ENCODE measurements at regions not wholly inside any gene's neighbourhood (a gene's known extent, or its start where the extent isn't known, plus 50 kb on each side); places are given as distances from the start of the nearest gene placed in this dataset.

DNA sequence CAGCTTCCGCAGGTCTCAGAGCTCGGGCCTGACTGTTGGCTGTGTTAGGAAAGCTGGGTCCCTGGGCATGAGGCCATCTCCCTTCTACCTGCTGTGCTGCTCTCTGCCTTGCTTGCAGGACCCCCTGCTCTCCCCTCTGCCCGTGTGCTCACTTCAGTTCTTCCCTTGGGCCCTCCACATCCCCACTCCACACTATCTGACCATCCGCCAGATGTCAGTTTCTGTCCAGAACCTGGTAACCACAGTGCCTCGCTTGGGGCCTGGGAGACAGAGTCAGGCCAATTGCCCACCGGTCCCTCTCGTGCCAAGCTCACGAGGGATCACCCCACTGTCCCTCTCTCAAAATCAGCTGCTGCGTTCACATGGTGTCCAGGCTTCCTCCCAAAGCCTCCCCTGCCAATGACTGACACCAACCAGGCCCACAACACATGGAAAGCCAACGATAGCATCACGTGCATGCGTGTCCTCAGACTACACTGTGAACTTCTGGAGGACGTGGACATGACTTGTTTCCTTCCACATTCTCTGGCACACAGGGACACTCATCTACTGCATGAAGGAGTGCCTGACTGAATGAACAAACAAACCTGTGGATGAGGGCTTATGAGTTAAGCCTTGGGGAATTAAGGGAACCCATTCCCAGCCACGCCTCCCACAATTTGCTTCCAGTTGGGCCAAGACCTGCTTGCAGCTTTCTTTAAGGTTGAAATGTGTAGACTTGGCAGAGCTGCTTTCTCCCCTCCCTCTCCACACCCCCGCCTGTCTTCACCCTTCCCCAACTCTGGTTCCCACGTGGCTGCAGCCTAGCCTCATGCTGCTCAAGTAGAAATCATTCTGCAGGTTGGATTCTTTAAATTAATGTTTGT, 72.5 kb upstream of the ZNF423 start:
- DNase-seq (ENCODE audit: low read depth in 1 of 2, low spot score in 2 of 2), result no peak
- Histone ChIP-seq H3K27ac (no peak overlapping the region), H3K27me3 (replicated peaks) (0 out of 2 replicates have a peak, but pooled peaks cover 2% of the 10 kb centered on the region), H3K4me1 (replicated peaks) (peaks cover 16% of the 10 kb centered on the region), H3K4me3 (no peak overlapping the region), H3K9me3 (replicated peaks) (no peaks in the 10 kb centered on the region; the same call in 1 of the 2 replicates), H3K36me3 (no peaks in the 10 kb centered on the region)

DNA sequence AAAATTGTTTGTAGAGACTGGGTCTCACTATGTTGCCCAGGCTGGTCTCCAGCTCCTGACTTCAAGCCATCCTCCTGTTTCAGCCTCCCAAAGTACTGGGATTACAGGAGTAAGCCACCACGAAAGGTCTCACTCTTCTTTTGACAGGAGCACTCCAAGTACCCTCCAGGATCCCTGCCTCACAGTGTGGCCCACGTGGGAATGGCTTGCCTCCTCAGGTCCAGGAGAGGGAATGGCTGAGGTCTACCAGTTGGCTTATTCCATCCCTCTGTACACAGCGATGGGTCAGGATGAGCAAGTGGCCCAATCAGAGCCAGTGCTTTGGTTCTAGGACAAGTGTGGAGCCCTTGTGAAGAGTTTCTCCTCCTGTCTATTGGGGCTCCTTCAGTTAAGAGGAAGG, 73.7 kb upstream of the ZNF423 start:
- Histone ChIP-seq H3K27ac (no peak overlapping the region), H3K36me3 (no peaks in the 10 kb centered on the region), H3K27me3 (replicated peaks) (0 out of 2 replicates have a peak, but pooled peaks cover 2% of the 10 kb centered on the region), H3K4me1 (replicated peaks) (peaks cover 16% of the 10 kb centered on the region), H3K4me3 (no peak overlapping the region), H3K9me3 (replicated peaks) (no peaks in the 10 kb centered on the region)
- no peak for DNase-seq (ENCODE audit: low read depth in 1 of 2, low spot score in 2 of 2)

DNA sequence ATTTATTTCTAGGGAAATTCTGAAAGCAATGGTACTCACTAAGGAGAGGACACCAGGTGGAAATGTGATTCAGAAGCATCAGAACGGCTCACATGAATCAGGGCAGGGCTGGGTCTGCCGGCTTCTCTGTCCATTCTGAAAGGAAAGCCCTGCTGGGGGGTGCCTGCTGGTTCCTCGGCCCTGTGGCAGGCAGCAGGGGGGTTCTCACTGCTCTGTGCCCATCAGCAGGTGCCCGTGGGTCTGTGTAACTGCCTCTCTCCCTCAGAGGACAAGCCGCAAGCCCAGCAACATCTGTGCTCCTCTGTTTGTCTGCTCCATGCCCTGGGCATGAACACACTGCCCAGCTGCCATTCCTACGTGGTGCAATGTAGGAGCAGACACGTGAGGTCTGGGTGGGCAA, 74.9 kb upstream of the ZNF423 start:
- H3K27ac ChIP-seq, result no peak overlapping the region
- H3K9me3 ChIP-seq (replicated peaks), result no peaks in the 10 kb centered on the region
- H3K4me1 ChIP-seq (replicated peaks), result peaks cover 16% of the 10 kb centered on the region
- no peaks in the 10 kb centered on the region for H3K36me3 ChIP-seq
- H3K4me3 ChIP-seq, result no peak overlapping the region
- H3K27me3 ChIP-seq (replicated peaks), result no peaks in the 10 kb centered on the region
- DNase-seq (ENCODE audit: low read depth in 1 of 2, low spot score in 2 of 2), result no peak

DNA sequence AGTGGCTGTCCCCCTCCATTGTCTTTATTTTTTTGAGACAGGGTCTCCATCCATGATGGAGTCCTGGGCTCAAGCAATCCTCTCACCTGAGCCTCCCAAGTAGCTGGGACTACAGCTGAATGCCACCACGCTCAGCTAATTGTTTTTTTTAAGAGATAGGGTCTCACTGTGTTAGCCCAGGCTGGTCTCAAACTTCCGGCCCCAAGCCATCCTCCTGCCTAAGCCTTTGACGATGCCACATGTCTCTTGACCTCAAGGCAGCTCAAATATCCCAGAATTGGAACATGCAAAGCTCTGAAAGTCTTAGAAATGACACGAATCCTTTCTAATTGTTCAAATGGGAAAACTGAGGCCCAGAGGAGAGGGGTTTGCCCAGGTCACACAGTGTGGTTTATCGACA, 75.4 kb upstream of the ZNF423 start:
- Histone ChIP-seq H3K27ac (no peak overlapping the region), H3K27me3 (replicated peaks) (no peaks in the 10 kb centered on the region), H3K4me1 (replicated peaks) (peaks cover 16% of the 10 kb centered on the region), H3K9me3 (replicated peaks) (no peaks in the 10 kb centered on the region), H3K4me3 (no peak overlapping the region), H3K36me3 (no peaks in the 10 kb centered on the region)
- DNase-seq (ENCODE audit: low read depth in 1 of 2, low spot score in 2 of 2), result no peak

DNA sequence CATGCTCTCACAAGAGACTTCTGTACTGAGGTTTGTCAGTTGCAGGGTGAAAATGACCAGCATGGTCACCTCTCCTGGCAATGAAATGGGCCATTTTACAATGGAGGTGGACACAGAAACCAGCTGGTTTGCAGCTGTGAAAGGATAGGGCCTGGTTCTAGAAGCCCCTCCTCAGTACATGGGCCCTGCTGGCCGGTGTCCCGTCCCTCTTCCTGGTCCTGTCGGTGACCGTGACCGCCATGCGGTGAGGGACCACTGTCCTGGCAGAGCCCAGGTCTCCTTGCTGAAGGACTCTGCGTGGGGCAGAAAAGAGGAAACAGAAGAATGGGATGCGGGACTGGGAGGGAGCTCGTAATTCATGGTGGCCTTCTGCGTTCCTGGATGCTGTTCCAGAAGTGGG, 76.0 kb upstream of the ZNF423 start:
- DNase-seq (ENCODE audit: low read depth in 1 of 2, low spot score in 2 of 2), result no peak
- no peak overlapping the region for H3K4me3 ChIP-seq
- no peaks in the 10 kb centered on the region for H3K36me3 ChIP-seq
- peaks cover 16% of the 10 kb centered on the region for H3K4me1 ChIP-seq (replicated peaks)
- H3K27me3 ChIP-seq (replicated peaks), result no peaks in the 10 kb centered on the region
- H3K9me3 ChIP-seq (replicated peaks), result no peaks in the 10 kb centered on the region
- no peak overlapping the region for H3K27ac ChIP-seq

DNA sequence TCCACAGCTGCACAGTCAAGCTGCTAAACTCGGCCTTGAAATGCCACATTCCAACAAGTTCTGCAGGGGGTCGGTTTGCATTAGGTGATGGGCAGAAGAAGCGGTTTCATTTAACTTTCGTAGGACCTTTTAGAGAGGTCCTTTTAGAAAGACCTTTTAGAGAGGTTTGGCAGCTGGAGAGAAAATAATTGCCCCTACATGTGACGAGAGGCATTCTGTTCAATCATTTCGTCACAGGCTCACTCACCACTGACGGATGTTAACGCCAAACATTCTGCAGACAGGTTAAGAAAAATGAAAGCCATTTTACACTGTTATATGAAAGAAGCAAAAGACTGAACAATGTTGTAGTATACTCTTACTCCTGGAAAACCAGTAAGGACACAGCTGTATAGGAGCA, 76.5 kb upstream of the ZNF423 start:
- H3K27ac ChIP-seq, result peak overlapping the region; percentile 19; the same call in 1 of the 2 replicates
- H3K4me1 ChIP-seq (replicated peaks), result peaks cover 16% of the 10 kb centered on the region
- no peaks in the 10 kb centered on the region for H3K36me3 ChIP-seq
- no peak overlapping the region for H3K4me3 ChIP-seq
- no peaks in the 10 kb centered on the region for H3K9me3 ChIP-seq (replicated peaks)
- no peaks in the 10 kb centered on the region for H3K27me3 ChIP-seq (replicated peaks)
- no peak for DNase-seq (ENCODE audit: low read depth in 1 of 2, low spot score in 2 of 2)

DNA sequence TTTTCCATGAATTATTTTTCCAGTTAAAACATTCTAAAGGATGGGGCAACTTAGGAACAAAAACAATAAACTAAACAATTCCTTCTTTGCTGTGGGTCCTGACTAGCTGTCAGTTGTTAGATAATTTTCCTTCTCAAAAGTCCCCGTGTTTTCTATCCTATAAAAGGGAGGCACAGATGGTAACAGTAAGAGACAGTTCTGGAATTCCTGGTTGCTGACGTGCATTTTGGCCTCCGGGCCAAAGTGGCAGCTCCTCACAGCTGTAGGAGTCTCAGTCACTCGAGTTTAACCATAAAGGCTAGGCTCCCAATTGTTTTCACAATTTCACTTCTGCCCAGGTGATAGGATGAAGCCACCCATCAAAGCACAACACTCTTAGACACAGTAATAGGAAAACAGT, 77.0 kb upstream of the ZNF423 start:
- no peak overlapping the region for H3K4me3 ChIP-seq
- H3K4me1 ChIP-seq (replicated peaks), result peaks cover 16% of the 10 kb centered on the region
- DNase-seq (ENCODE audit: low read depth in 1 of 2, low spot score in 2 of 2), result peak in 1 of 2 experiments; percentile 60
- H3K9me3 ChIP-seq (replicated peaks), result no peaks in the 10 kb centered on the region
- H3K27me3 ChIP-seq (replicated peaks), result no peaks in the 10 kb centered on the region
- H3K27ac ChIP-seq, result peak overlapping the region; percentile 19; the same call in 1 of the 2 replicates
- no peaks in the 10 kb centered on the region for H3K36me3 ChIP-seq

DNA sequence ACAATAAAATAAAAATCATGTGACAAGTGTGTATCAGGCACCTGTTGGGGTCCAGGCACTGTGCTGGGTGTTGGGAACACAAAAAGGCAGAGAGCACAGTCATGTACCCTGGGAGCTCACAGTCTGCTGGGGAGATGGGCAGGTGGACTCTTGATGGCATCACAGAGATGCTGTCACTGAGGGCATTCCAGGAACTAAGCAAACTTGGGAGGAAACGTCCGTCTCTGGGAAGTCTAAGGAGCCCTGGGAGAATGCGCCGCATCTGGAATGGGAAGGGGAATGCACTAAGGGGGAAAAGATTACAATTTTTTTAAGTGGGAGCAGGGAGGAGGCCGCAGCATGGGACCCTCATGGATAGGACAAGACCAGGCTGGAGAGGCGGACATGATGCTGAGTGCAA, 80.9 kb upstream of the ZNF423 start:
- H3K4me1 ChIP-seq (replicated peaks), result peaks cover 15% of the 10 kb centered on the region
- no peaks in the 10 kb centered on the region for H3K9me3 ChIP-seq (replicated peaks)
- no peaks in the 10 kb centered on the region for H3K27me3 ChIP-seq (replicated peaks)
- no peak overlapping the region for H3K27ac ChIP-seq
- H3K36me3 ChIP-seq, result no peaks in the 10 kb centered on the region
- DNase-seq (ENCODE audit: low read depth in 1 of 2, low spot score in 2 of 2), result no peak
- H3K4me3 ChIP-seq, result no peak overlapping the region

DNA sequence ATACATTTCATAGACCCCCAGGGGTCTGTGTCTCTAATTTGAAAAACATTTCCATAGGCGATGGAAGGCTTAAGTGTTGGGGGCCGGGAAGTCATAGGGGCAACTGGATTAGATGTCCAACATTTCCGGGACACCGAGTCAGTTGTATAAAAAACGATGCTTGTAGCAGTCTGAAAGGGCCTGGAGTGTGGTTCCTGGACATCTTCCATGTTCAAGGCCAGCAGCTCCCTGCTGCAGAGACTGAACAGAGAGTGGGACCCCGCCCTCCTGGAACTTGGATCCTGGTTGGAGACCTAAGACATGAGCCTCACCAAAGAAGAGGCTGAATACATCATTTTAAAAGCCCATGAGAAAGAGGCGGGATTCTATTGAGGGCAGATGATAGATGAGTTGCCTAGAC, 82.0 kb upstream of the ZNF423 start:
- no peak overlapping the region for H3K27ac ChIP-seq
- no peaks in the 10 kb centered on the region for H3K36me3 ChIP-seq
- H3K9me3 ChIP-seq (replicated peaks), result no peaks in the 10 kb centered on the region
- no peak for DNase-seq (ENCODE audit: low read depth in 1 of 2, low spot score in 2 of 2)
- no peaks in the 10 kb centered on the region for H3K27me3 ChIP-seq (replicated peaks)
- H3K4me3 ChIP-seq, result no peak overlapping the region
- peaks cover 4% of the 10 kb centered on the region for H3K4me1 ChIP-seq (replicated peaks)

DNA sequence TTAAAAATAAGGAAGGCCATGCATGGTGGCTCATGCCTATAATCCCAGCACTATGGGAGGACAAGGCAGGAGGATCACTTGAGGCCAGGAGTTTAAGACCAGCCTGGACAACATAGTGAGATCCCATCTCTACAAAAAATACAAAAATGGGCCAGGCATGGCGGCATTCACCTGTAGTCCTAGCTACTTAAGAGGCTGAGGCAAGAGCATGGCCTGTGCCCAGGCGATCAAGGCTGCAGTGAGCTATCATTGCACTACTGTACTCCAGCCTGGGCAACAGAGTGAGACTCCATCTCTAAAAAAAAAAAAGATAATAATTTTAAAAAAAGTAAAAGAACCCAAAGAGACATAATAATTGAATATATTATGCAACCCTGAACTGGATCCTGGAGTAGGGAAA, 83.6 kb upstream of the ZNF423 start:
- H3K27ac ChIP-seq, result no peak overlapping the region
- no peaks in the 10 kb centered on the region for H3K36me3 ChIP-seq
- no peak overlapping the region for H3K4me3 ChIP-seq
- H3K27me3 ChIP-seq (replicated peaks), result no peaks in the 10 kb centered on the region
- DNase-seq (ENCODE audit: low read depth in 1 of 2, low spot score in 2 of 2), result no peak
- no peaks in the 10 kb centered on the region for H3K9me3 ChIP-seq (replicated peaks)
- no peaks in the 10 kb centered on the region for H3K4me1 ChIP-seq (replicated peaks)

DNA sequence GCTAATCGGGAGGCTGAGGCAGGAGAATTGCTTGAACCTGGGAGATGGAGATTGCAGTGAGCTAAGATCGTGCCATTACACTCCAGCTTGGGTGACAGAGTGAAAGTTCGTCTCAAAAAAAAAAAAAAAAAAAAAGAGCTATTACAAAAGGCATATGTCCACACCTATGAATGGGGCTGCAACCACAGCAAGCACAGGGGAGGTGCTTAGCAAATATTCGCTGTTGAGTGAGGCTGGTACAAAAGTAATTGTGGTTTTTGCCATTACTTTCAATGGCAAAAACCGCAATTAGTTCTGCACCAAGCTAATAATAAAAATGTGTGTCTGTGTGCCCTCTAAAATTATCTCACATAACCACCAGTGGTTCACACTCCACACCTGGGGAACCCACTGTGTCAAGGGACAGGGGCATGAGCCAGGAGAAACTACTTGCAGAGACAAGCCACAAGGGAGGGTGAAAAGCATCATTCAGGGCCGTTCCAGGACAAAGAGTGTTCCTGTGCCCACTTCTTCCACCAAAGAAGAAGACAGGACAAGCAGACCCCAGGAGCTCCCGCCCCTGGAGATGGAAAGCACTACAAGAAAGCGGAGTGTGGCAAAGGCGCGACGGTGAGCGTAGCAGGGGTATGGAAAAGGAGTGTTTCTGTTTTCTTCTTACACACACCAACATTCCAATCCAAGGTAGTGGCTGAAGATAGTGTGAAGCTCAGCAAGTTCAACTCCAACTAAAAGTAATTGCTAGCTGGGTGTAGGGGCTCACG, 84.4 kb upstream of the CNEP1R1 start:
- Histone ChIP-seq H3K4me1 (replicated peaks) (no peaks in the 10 kb centered on the region), H3K27me3 (replicated peaks) (no peaks in the 10 kb centered on the region), H3K27ac (no peak overlapping the region), H3K9me3 (replicated peaks) (no peaks in the 10 kb centered on the region), H3K36me3 (no peaks in the 10 kb centered on the region), H3K4me3 (no peak overlapping the region)
- no peak for DNase-seq (ENCODE audit: low read depth in 1 of 2, low spot score in 2 of 2)

DNA sequence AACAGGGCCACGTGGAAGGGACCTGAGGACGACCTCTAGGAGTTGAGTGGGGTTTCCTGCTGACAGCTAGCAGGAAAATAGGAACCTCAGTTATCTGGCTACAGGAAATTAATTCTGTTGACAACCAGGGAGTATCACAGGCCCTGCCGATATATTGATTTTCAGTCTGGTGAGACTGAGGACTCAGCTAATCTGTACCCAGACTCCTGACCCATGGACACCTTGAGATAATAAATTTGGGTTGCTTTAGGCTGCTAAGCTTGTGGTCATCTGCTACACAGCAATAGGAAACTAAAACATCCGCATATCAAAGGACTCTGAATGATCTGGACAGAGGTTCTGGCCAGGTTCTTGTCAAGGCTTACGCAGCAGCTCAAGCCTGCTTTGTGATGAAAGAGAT, 80.8 kb upstream of the CNEP1R1 start:
- Histone ChIP-seq H3K4me1 (replicated peaks) (no peaks in the 10 kb centered on the region), H3K27ac (no peak overlapping the region), H3K4me3 (no peak overlapping the region), H3K9me3 (replicated peaks) (no peaks in the 10 kb centered on the region), H3K27me3 (replicated peaks) (no peaks in the 10 kb centered on the region; the same call in 1 of the 2 replicates), H3K36me3 (no peaks in the 10 kb centered on the region)
- no peak for DNase-seq (ENCODE audit: low read depth in 1 of 2, low spot score in 2 of 2)

DNA sequence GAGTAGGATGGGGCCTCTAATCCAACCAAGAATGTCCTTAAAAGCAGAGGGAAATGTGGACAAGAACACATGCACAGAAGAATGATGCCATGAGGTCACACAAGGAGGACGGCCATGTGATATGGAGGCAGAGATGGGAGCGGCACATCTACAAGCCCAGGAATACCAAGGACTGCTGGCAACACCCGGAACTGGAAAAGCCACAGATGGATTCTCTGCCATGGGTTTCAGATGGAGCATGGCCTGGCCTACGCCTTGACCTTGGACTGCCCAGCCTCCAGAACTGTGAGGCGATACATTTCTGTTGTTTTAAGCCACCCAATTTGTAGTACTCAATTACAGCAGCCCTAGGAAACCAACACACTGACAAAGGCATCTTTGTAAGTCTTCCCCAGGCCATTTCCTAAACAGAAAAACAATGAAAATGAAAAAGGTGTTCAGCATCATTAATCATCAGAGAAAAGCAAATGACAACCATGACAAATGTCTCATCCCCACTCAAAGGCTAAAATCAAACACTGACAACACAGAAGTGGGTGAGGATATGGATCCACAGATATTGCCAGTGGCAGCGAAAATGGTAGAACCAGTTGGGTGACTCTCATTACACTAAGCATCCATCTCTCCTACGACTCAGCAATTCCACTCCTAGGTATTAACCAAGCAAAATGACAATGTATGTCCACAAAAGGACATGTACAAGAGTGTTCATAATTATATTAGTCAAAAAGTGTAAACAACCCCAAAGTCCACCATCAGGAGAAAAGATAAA, 76.9 kb upstream of the CNEP1R1 start:
- H3K27me3 ChIP-seq (replicated peaks), result no peaks in the 10 kb centered on the region; the same call in 1 of the 2 replicates

More for the DNA sequence above, 76.9 kb upstream of the CNEP1R1 start:
- no peak overlapping the region for H3K4me3 ChIP-seq
- H3K27ac ChIP-seq, result no peak overlapping the region
- peaks cover 7% of the 10 kb centered on the region for H3K4me1 ChIP-seq (replicated peaks)
- DNase-seq (ENCODE audit: low read depth in 1 of 2, low spot score in 2 of 2), result no peak
- H3K9me3 ChIP-seq (replicated peaks), result no peaks in the 10 kb centered on the region
- no peaks in the 10 kb centered on the region for H3K36me3 ChIP-seq
